AG10803 (cell line): ENCODE measurements at regions not wholly inside any gene's neighbourhood (a gene's known extent, or its start where the extent isn't known, plus 50 kb on each side); places are given as distances from the start of the nearest gene placed in this dataset.

Experiments
- DNase-seq: peaks from one replicate; pipeline ENCODE4 v3.0.0; 2010; ENCODE audit warnings: low read depth
- H3K4me3 ChIP-seq: 2 replicates; pipeline ENCODE4 v1.5.1; 2011; ENCODE audit warnings: mild to moderate bottlenecking, low read length, control low read depth
- TF ChIP-seq, protein P1 (sequence below): conservative IDR thresholded peaks from 2 replicates; pipeline ENCODE4 v1.5.1; 2011; ENCODE audit warnings: mild to moderate bottlenecking, low read length, control low read depth, inconsistent platforms

DNA sequence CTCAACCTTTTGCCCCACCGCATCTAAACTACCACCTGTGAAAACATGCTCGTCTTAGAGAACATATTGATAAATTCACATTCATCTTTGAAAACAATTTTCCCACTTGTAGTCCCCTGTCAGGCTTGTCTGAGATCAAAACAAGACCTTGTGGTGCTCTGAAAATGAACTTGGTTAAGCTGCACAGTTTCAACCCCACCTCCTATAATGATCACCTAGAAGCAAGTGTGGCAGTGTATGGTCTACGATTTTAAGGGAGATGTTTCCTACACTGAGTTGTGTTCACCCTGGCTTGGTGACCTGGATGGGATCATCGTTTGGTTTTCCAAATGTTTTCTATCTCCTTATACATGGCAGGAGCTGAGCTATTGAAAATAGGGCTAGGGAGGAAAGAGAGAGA is 539.4 kb downstream of the DOK5 start:
- TF ChIP-seq, protein P1, sequence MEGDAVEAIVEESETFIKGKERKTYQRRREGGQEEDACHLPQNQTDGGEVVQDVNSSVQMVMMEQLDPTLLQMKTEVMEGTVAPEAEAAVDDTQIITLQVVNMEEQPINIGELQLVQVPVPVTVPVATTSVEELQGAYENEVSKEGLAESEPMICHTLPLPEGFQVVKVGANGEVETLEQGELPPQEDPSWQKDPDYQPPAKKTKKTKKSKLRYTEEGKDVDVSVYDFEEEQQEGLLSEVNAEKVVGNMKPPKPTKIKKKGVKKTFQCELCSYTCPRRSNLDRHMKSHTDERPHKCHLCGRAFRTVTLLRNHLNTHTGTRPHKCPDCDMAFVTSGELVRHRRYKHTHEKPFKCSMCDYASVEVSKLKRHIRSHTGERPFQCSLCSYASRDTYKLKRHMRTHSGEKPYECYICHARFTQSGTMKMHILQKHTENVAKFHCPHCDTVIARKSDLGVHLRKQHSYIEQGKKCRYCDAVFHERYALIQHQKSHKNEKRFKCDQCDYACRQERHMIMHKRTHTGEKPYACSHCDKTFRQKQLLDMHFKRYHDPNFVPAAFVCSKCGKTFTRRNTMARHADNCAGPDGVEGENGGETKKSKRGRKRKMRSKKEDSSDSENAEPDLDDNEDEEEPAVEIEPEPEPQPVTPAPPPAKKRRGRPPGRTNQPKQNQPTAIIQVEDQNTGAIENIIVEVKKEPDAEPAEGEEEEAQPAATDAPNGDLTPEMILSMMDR: no peak
- DNase-seq: no peak
- no peak overlapping the region for H3K4me3 ChIP-seq

DNA sequence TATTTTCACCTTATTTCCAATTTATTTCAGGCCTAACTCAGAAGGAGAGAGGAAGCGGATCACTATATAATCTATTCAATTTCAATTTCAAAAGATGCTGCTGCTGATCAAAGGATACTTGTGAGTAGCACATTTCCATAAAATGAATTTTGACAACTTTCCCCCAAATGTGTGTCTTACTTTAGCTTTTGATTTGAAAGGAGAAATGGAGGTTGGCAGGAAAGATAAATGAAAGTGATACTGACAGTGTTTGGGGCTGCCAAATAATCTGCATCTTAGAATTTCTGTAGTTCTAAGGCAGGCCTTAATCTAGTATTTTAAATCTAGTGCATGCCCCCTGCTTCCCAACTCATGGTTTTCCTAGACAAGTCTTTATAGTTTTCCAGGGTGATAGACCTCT is 535.4 kb downstream of the DOK5 start:
- no peak for DNase-seq
- H3K4me3 ChIP-seq: no peak overlapping the region
- TF ChIP-seq, protein P1: no peak

DNA sequence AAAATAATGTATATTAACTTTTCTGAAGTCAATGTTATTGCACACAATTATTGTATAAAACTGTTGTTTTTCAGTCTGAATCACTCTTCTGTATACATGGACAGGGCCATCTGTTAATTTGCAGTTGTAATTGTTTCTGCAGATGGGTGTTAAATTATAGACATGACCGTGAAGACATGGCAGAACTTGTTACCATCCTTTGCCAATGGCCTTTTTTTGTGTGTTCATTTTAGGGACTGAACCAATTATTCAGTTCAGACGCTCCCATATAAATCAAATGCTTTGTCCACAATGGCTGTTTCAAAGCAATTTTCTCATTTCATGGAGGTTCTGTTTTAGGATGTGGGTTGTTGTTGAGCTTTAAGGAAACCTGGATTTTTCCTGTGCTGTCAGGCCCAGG is 533.7 kb downstream of the DOK5 start:
- no peak overlapping the region for H3K4me3 ChIP-seq
- DNase-seq: no peak
- TF ChIP-seq, protein P1: no peak

DNA sequence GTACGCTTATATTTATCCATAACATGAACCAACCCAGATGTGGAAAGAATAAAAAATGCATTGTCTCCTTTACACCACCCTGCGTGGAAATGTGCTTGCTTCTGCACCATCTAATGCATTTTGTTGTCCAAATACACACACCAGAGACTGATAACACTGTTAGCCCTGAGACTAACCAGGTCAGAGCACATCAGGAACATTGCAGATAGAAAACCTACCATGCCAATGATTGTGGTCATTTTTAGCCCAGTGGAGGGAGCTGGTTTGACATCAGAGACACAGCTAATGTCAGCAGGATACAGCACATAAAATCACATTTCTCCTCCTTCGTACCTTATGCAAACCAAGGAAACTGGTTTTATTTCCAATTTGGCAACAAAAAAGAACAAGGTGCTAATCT is 528.7 kb downstream of the DOK5 start:
- TF ChIP-seq, protein P1: no peak
- DNase-seq: no peak
- H3K4me3 ChIP-seq: no peak overlapping the region

DNA sequence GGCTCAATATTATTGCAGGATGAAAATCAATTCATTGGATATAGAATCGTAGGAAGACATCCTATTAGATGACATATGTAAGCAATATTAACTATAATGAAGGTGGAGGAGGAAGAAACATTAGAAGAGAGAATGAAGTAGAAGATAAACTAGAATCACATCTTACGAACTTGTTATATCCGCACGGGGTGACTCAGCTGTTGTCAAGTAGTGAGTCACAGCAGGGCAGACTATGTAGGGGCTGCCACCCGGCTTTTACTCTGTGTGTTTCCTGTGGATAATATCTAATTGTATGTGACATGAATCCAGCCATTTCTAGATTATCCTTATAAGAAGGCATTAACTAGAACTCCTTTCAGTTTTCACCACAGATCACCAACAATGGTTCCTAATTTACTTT is 520.2 kb downstream of the DOK5 start:
- H3K4me3 ChIP-seq: no peak overlapping the region
- no peak for DNase-seq
- TF ChIP-seq, protein P1: no peak

DNA sequence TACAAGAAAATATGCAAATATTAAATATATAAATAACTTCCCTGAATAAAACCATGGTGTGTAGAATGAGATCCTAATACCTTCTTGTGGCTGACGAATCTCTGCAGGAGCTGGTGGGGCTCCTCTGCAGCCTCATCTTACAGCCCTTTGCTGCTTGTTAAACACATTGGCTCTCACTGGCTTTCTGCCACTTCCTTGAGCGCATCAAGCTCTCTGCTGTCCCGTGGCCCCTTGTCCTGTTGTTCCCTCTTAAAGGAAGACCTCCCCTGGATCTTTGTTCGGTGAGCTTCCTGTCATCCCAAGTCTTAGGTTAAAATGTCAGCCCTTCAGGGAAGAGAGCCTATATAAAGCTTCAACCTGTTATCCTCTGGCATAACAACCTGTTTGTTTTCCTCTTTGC is 519.6 kb downstream of the DOK5 start:
- TF ChIP-seq, protein P1: no peak
- no peak for DNase-seq
- H3K4me3 ChIP-seq: no peak overlapping the region

DNA sequence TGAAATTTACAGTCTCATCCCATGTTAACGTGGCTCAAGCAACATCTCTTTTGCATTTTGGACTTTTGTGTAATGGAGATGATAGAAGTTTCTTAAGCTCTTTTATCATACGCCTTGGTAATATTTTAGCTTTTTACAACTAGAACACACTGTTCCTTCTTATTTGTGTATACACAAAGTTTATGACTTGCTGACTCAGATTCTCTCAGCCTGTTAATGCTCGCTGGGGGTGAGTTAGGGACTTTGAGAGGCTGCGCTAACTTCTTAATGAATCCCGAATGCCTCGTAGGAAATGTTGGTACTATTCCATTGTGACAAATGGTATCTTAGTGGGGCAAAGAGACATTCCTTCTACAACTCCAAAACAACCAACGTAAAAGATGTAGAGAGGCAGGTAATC is 509.7 kb downstream of the DOK5 start:
- TF ChIP-seq, protein P1: no peak
- no peak overlapping the region for H3K4me3 ChIP-seq
- no peak for DNase-seq
